Activated T-helper 1 cell treated with anti-CD3 and anti-CD28 coated beads, Interleukin-12 subunit alpha, Interleukin-12 subunit beta, Interleukin-2, Interleukin-4 antibody, amounts not matched to agents 30 ng/mL and 10 ng/mL and 1 ng/mL, durations not matched to agents 14 hours and 24 hours and 36 hours (primary cell): ENCODE measurements at regions not wholly inside any gene's neighbourhood (a gene's known extent, or its start where the extent isn't known, plus 50 kb on each side); places are given as distances from the start of the nearest gene placed in this dataset.
"Not testable (repeated sequence)": the region's sequence is repeated elsewhere in the genome, so short reads cannot be mapped to it uniquely, and the experiment has no call there.

Experiments
- DNase-seq: peaks from one replicate; pipeline ENCODE4 v3.0.0; 2021; ENCODE audit warnings: low spot score
- H3K27ac Mint-ChIP-seq: one replicate; pipeline ENCODE4 v1.8.0; 2021; ENCODE audit warnings: mild to moderate bottlenecking, mixed read lengths
- H3K27me3 Mint-ChIP-seq: one replicate; pipeline ENCODE4 v1.8.0; 2022; ENCODE audit warnings: mild to moderate bottlenecking, moderate library complexity, mixed read lengths; ENCODE audit not compliant: insufficient read depth
- H3K36me3 Mint-ChIP-seq: one replicate; pipeline ENCODE4 v1.8.0; 2021; ENCODE audit warnings: low read depth, mixed read lengths
- H3K4me1 Mint-ChIP-seq: one replicate; pipeline ENCODE4 v1.8.0; 2021; ENCODE audit warnings: low read depth, mixed read lengths
- H3K4me3 Mint-ChIP-seq: one replicate; pipeline ENCODE4 v1.8.0; 2021; ENCODE audit warnings: mild to moderate bottlenecking, moderate library complexity, mixed read lengths
- H3K9me3 Mint-ChIP-seq: one replicate; pipeline ENCODE4 v1.8.0; 2021; ENCODE audit warnings: mixed read lengths
- intact Hi-C: fragments of 100-400 bp; cut with micrococcal nuclease; formaldehyde crosslinking; loops from one replicate; pipeline ENCODE4 v1.15.1; 2024

GRCh38 chr5:89060768-89061167 lies 177.8 kb upstream of the MEF2C start:
- no peak overlapping the region for H3K4me3 Mint-ChIP-seq

DNA sequence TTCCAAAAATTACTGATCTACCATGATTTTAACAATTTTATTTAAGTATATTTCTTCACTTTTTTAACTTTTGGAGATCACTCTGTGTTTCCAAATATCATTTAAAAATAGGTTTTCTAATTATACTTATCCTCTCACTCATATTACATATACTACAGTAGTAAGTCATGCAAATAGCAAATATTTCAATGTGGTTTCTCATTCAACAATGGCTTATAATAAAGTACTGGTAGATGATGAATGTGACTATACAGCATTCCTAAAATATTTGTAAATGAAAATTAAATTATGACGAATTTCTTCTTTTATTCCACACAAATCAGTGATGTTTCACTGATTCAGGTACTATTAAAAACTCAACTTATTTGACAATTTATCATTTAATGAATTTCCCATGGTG lies 176.3 kb upstream of the MEF2C start:
- H3K27me3 Mint-ChIP-seq: peaks cover 2% of the 10 kb centered on the region
- no peaks in the 10 kb centered on the region for H3K9me3 Mint-ChIP-seq
- DNase-seq: no peak
- intact Hi-C loops: no loop called here
- no peaks in the 10 kb centered on the region for H3K4me1 Mint-ChIP-seq
- H3K27ac Mint-ChIP-seq: no peak overlapping the region
- H3K36me3 Mint-ChIP-seq: no peaks in the 10 kb centered on the region
- H3K4me3 Mint-ChIP-seq: no peak overlapping the region

More at GRCh38 chr5:89060768-89061167, 177.8 kb upstream of the MEF2C start:
- DNase-seq: no peak
- peaks cover under 1% of the 10 kb centered on the region for H3K4me1 Mint-ChIP-seq
- H3K36me3 Mint-ChIP-seq: no peaks in the 10 kb centered on the region
- intact Hi-C loops: loop anchor here (10.0 kb wide), 1 partner anchor 336 kb away; no protein-coding TSS in a partner anchor
- no peaks in the 10 kb centered on the region for H3K9me3 Mint-ChIP-seq
- no peak overlapping the region for H3K27ac Mint-ChIP-seq
- peaks cover 2% of the 10 kb centered on the region for H3K27me3 Mint-ChIP-seq

GRCh38 chr5:89055695-89056085 lies 172.7 kb upstream of the MEF2C start:
- Mint-ChIP-seq H3K9me3 (peaks cover 2% of the 10 kb centered on the region), H3K4me3 (no peak overlapping the region), H3K36me3 (no peaks in the 10 kb centered on the region), H3K27me3 (no peaks in the 10 kb centered on the region), H3K27ac (no peak overlapping the region), H3K4me1 (no peaks in the 10 kb centered on the region)
- DNase-seq: no peak
- intact Hi-C loops: no loop called here

- DNase-seq: no peak
- H3K27me3 Mint-ChIP-seq: no peaks in the 10 kb centered on the region
- H3K4me1 Mint-ChIP-seq: no peaks in the 10 kb centered on the region
- intact Hi-C loops: no loop called here
- no peak overlapping the region for H3K27ac Mint-ChIP-seq
- H3K9me3 Mint-ChIP-seq: peaks cover 7% of the 10 kb centered on the region
- no peaks in the 10 kb centered on the region for H3K36me3 Mint-ChIP-seq
- H3K4me3 Mint-ChIP-seq: no peak overlapping the region
Observed at GRCh38 chr5:89055015-89055694, 172.2 kb upstream of the MEF2C start.

GRCh38 chr5:89053547-89053946 lies 170.6 kb upstream of the MEF2C start:
- Mint-ChIP-seq H3K36me3 (no peaks in the 10 kb centered on the region), H3K9me3 (peaks cover 10% of the 10 kb centered on the region), H3K27me3 (no peaks in the 10 kb centered on the region), H3K4me1 (no peaks in the 10 kb centered on the region), H3K4me3 (no peak overlapping the region), H3K27ac (no peak overlapping the region)
- DNase-seq: no peak
- intact Hi-C loops: no loop called here

- H3K27ac Mint-ChIP-seq, H3K4me1 Mint-ChIP-seq, DNase-seq, H3K4me3 Mint-ChIP-seq, H3K36me3 Mint-ChIP-seq, intact Hi-C loops, H3K27me3 Mint-ChIP-seq: not testable (repeated sequence)
- H3K9me3 Mint-ChIP-seq: peaks cover 10% of the 10 kb centered on the region
Observed at GRCh38 chr5:89050062-89050461, 167.1 kb upstream of the MEF2C start.

GRCh38 chr5:89047571-89047970 lies 164.6 kb upstream of the MEF2C start:
- no peaks in the 10 kb centered on the region for H3K27me3 Mint-ChIP-seq
- H3K4me3 Mint-ChIP-seq: no peak overlapping the region
- DNase-seq: no peak
- no peak overlapping the region for H3K27ac Mint-ChIP-seq
- intact Hi-C loops: no loop called here
- peaks cover 10% of the 10 kb centered on the region for H3K9me3 Mint-ChIP-seq
- H3K36me3 Mint-ChIP-seq: no peaks in the 10 kb centered on the region
- peaks cover 6% of the 10 kb centered on the region for H3K4me1 Mint-ChIP-seq

GRCh38 chr5:89045216-89045615 lies 162.2 kb upstream of the MEF2C start:
- H3K27ac Mint-ChIP-seq: no peak overlapping the region
- no peak overlapping the region for H3K4me3 Mint-ChIP-seq
- no peak for DNase-seq
- intact Hi-C loops: no loop called here
- peaks cover 6% of the 10 kb centered on the region for H3K4me1 Mint-ChIP-seq
- H3K36me3 Mint-ChIP-seq: no peaks in the 10 kb centered on the region
- no peaks in the 10 kb centered on the region for H3K27me3 Mint-ChIP-seq
- H3K9me3 Mint-ChIP-seq: peaks cover 3% of the 10 kb centered on the region

DNA sequence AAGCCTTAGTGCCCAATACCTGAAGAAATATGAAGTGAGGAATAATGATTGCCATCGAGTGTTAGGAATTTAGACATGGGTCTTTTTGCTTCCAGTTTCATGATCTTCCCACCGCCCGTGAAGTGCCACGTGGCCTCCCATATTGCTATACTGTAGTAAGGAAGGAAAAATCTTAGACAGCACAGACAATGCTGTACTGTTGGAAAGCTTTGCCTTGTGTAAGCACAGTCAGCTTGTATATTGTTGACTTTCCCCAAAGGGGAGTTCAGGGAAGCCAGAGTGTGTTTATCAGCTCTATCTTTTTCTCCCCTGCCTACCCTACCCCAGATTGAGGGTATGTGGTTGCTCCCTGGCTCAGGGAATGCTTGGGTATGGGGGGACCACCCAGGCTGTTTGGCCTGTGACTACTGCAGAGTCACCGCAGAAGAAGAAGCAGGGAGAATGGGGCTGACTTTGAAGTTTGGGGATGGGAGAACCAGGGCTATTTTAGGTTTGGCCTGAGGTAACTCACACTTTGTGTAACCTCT lies 161.8 kb upstream of the MEF2C start:
- DNase-seq: no peak
- intact Hi-C loops: no loop called here
- Mint-ChIP-seq H3K36me3 (no peaks in the 10 kb centered on the region), H3K27me3 (no peaks in the 10 kb centered on the region), H3K4me3 (no peak overlapping the region), H3K9me3 (peaks cover 3% of the 10 kb centered on the region), H3K4me1 (peaks cover 6% of the 10 kb centered on the region), H3K27ac (no peak overlapping the region)

DNA sequence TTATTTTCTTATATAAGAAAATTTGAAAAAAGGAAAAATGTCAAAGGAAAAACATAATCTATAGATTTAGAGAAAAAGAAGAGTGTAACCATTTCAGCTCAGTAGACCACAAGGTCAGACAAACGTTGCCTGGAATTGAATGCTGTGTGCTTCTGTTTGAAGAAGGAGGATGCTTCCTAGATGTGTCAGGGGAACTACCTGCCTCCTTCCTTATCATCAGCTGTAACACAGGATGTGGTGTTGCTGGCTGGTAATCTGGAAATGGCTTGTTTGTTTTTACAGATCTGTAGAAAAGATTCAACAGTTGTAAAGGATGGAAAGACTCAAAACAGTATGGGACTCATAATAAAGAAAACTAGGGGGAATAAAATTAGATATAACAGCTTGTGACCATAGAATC lies 160.7 kb upstream of the MEF2C start:
- Mint-ChIP-seq H3K4me3 (no peak overlapping the region), H3K27ac (no peak overlapping the region), H3K4me1 (peaks cover 6% of the 10 kb centered on the region), H3K9me3 (peaks cover 2% of the 10 kb centered on the region), H3K27me3 (no peaks in the 10 kb centered on the region), H3K36me3 (no peaks in the 10 kb centered on the region)
- intact Hi-C loops: no loop called here
- no peak for DNase-seq

GRCh38 chr5:89042746-89043145 lies 159.8 kb upstream of the MEF2C start:
- Mint-ChIP-seq H3K9me3 (peaks cover 4% of the 10 kb centered on the region), H3K27ac (no peak overlapping the region), H3K27me3 (no peaks in the 10 kb centered on the region), H3K36me3 (no peaks in the 10 kb centered on the region), H3K4me3 (no peak overlapping the region), H3K4me1 (peaks cover 6% of the 10 kb centered on the region)
- DNase-seq: no peak
- intact Hi-C loops: no loop called here

- intact Hi-C loops: no loop called here
- Mint-ChIP-seq H3K4me1 (peaks cover 6% of the 10 kb centered on the region), H3K4me3 (no peak overlapping the region), H3K36me3 (no peaks in the 10 kb centered on the region), H3K27me3 (no peaks in the 10 kb centered on the region), H3K27ac (no peak overlapping the region), H3K9me3 (peaks cover 4% of the 10 kb centered on the region)
- no peak for DNase-seq
Observed at GRCh38 chr5:89041976-89042375, 159.0 kb upstream of the MEF2C start.

GRCh38 chr5:89041249-89041779 lies 158.3 kb upstream of the MEF2C start:
- intact Hi-C loops: no loop called here
- Mint-ChIP-seq H3K9me3 (peaks cover 4% of the 10 kb centered on the region), H3K27ac (no peak overlapping the region), H3K4me3 (no peak overlapping the region), H3K36me3 (no peaks in the 10 kb centered on the region), H3K27me3 (no peaks in the 10 kb centered on the region), H3K4me1 (peaks cover 6% of the 10 kb centered on the region)
- no peak for DNase-seq
